Endothelial cell of umbilical vein (primary cell): ENCODE measurements at regions not wholly inside any gene's neighbourhood (a gene's known extent, or its start where the extent isn't known, plus 50 kb on each side); places are given as distances from the start of the nearest gene placed in this dataset.

Source experiments
- BruUV-seq: library from RNA; stranded (reverse); fragments of 400-500 nt; replicated peaks from 2 replicates; lab custom pipeline; 2021; lab: Mats Ljungman, UMichigan
- CTCF ChIA-PET: fragments of 300-600, 350-600 bp; sonication (Branson Sonifier 250); formaldehyde crosslinking; loops from one replicate; lab custom pipeline; 2021; ENCODE audit warnings: antibody characterized with exemption, inconsistent platforms; lab: Charles Lee
- POLR2A ChIA-PET: fragments of 300-600, 350-600 bp; sonication (Branson Sonifier 250); formaldehyde crosslinking; loops from one replicate; lab custom pipeline; 2021; ENCODE audit warnings: antibody characterized with exemption, inconsistent platforms; lab: Charles Lee
- DNase-seq: peaks from one replicate; pipeline ENCODE4 v3.0.0-alpha.2; 2011; ENCODE audit warnings: low read depth, low spot score
- FAIRE-seq: peaks from 2 replicates; lab custom pipeline; 2011; peaks lifted over from hg19 to GRCh38; lab: Jason Lieb, UNC
- H2AFZ ChIP-seq: 2 replicates; pipeline ENCODE4 v1.6.0; 2012; ENCODE audit warnings: low read depth, low read length, control low read depth, inconsistent platforms
- H3K27ac ChIP-seq: 2 replicates; pipeline ENCODE4 v1.5.1; 2011; ENCODE audit warnings: low read depth, mild to moderate bottlenecking, control low read depth, low read length, moderate library complexity; ENCODE audit not compliant: insufficient read depth
- H3K27me3 ChIP-seq, 2 experiments: 2 replicates each; pipeline versions ENCODE4 v1.6.0 to v1.6.1; 2011; ENCODE audit warnings: low read length in 2 of 2, mixed read lengths in 1 of 2; ENCODE audit not compliant: control insufficient read depth in 2 of 2, insufficient read depth in 2 of 2
- H3K36me3 ChIP-seq, 2 experiments: 2 replicates in 1 of 2; 3 replicates in 1 of 2; pipeline ENCODE4 v1.5.1; 2011; ENCODE audit warnings: low read length in 2 of 2, mild to moderate bottlenecking in 1 of 2, moderate library complexity in 1 of 2; ENCODE audit not compliant: control insufficient read depth in 2 of 2, insufficient read depth in 2 of 2; ENCODE audit errors: extremely low read depth in 1 of 2
- H3K4me1 ChIP-seq: 3 replicates; pipeline ENCODE4 v1.5.1; 2011; ENCODE audit warnings: mild to moderate bottlenecking, low read length; ENCODE audit not compliant: control insufficient read depth, insufficient read depth; ENCODE audit errors: extremely low read depth
- H3K4me2 ChIP-seq: 2 replicates; pipeline ENCODE4 v1.6.1; 2011; ENCODE audit warnings: low read length, control low read depth, mixed read lengths; ENCODE audit not compliant: insufficient read depth
- H3K4me3 ChIP-seq, 3 experiments: fragments of 200-600 bp in 1 of 3; sonication (generic), shearing (Covaris generic) in 1 of 3; replicated peaks in 1 of 3; 2 replicates each; pipeline ENCODE4 v1.5.1; 2011 to 2016; ENCODE audit warnings: control low read depth in 3 of 3, low read length in 3 of 3, mild to moderate bottlenecking in 2 of 3, inconsistent platforms in 1 of 3, low read depth in 1 of 3, moderate library complexity in 1 of 3; ENCODE audit not compliant: insufficient read depth in 1 of 3
- H3K79me2 ChIP-seq: 2 replicates; pipeline ENCODE4 v1.6.0; 2012; ENCODE audit warnings: low read length, inconsistent platforms; ENCODE audit not compliant: control insufficient read depth, insufficient read depth
- H3K9ac ChIP-seq: replicated peaks from 2 replicates; pipeline ENCODE3; 2011; ENCODE audit warnings: low read length, control low read depth; ENCODE audit not compliant: insufficient read depth; ENCODE audit errors: extremely low read depth
- H3K9me1 ChIP-seq: replicated peaks from 3 replicates; pipeline ENCODE4 v1.6.0; 2011; ENCODE audit warnings: mild to moderate bottlenecking, low read length; ENCODE audit not compliant: control insufficient read depth, insufficient read depth; ENCODE audit errors: extremely low read depth
- H3K9me3 ChIP-seq: replicated peaks from 2 replicates; pipeline ENCODE4 v1.5.1; 2012; ENCODE audit warnings: low read length, inconsistent platforms; ENCODE audit not compliant: control insufficient read depth, insufficient read depth
- H4K20me1 ChIP-seq: replicated peaks from 2 replicates; pipeline ENCODE3; 2011; ENCODE audit warnings: mild to moderate bottlenecking, low read length; ENCODE audit not compliant: control insufficient read depth, insufficient read depth; ENCODE audit errors: extremely low read depth
- CTCF ChIP-seq, 2 donors: IDR thresholded peaks; 1 replicate in 1 of 2; 2 replicates in 1 of 2; pipeline ENCODE4 v1.5.1; 2011; ENCODE audit warnings: low read length in 2 of 2, mild to moderate bottlenecking in 2 of 2, moderate library complexity in 2 of 2, control low read depth in 1 of 2, inconsistent platforms in 1 of 2, low read depth in 1 of 2; ENCODE audit not compliant: insufficient read depth in 1 of 2; ENCODE audit errors: extremely low read depth in 1 of 2
- EZH2 ChIP-seq: IDR thresholded peaks from 2 replicates; pipeline ENCODE4 v1.6.1; 2012; ENCODE audit warnings: borderline replicate concordance, low read depth, mild to moderate bottlenecking, moderate library complexity, low read length, inconsistent platforms; ENCODE audit not compliant: severe bottlenecking
- FOS ChIP-seq: IDR thresholded peaks from 2 replicates; pipeline ENCODE4 v1.6.1; 2011; ENCODE audit warnings: mild to moderate bottlenecking, low read length, moderate library complexity, borderline replicate concordance; ENCODE audit not compliant: insufficient read depth
- GATA2 ChIP-seq: IDR thresholded peaks from 2 replicates; pipeline ENCODE4 v1.7.0; 2011; ENCODE audit warnings: low read depth, mild to moderate bottlenecking, moderate library complexity, mixed read lengths, low read length; ENCODE audit not compliant: insufficient read length, insufficient read depth
- JUN ChIP-seq: IDR thresholded peaks from 2 replicates; pipeline ENCODE4 v1.6.1; 2011; ENCODE audit warnings: borderline replicate concordance, low read depth; ENCODE audit not compliant: insufficient read length, insufficient read depth
- MAX ChIP-seq: IDR thresholded peaks from 2 replicates; pipeline ENCODE4 v1.6.1; 2011; ENCODE audit not compliant: insufficient read depth, insufficient read length
- MYC ChIP-seq: IDR thresholded peaks from one replicate; pipeline ENCODE4 v1.6.1; 2011; ENCODE audit warnings: mild to moderate bottlenecking, low read depth, low read length
- POLR2A ChIP-seq: IDR thresholded peaks from 2 replicates; pipeline ENCODE4 v1.6.1; 2012; ENCODE audit warnings: low read depth, mild to moderate bottlenecking, control low read depth, low read length
- POLR2AphosphoS5 ChIP-seq: IDR thresholded peaks from 2 replicates; pipeline ENCODE4 v1.6.1; 2012; ENCODE audit warnings: low read depth, mild to moderate bottlenecking, control low read depth, low read length, moderate library complexity; ENCODE audit not compliant: insufficient read depth
- dilution Hi-C: fragments of 300-500 bp; cut with MboI; formaldehyde crosslinking; loops from one replicate; pipeline ENCODE4 v1.15.0; 2019; ENCODE audit warnings: low sequenced_read_pairs; ENCODE audit not compliant: extremely low pct_ligation_motif_present
- intact Hi-C: fragments of 100-400 bp; cut with micrococcal nuclease; formaldehyde crosslinking; loops from one replicate; pipeline ENCODE4 v1.10.0; 2022

GRCh38 chr1:209485751-209486150 lies 97.8 kb upstream of the CAMK1G start:
- no peak for DNase-seq
- Histone ChIP-seq H2AFZ (no peak overlapping the region), H3K36me3 (no peaks in the 10 kb centered on the region), H3K4me1 (no peaks in the 10 kb centered on the region), H3K27ac (no peak overlapping the region), H3K27me3 (no peaks in the 10 kb centered on the region), H3K4me3 (no peak overlapping the region), H3K4me2 (no peak overlapping the region), H3K79me2 (no peaks in the 10 kb centered on the region), H4K20me1 (no peaks in the 10 kb centered on the region), H3K9me1 (no peaks in the 10 kb centered on the region), H3K9ac (no peak overlapping the region), H3K9me3 (no peaks in the 10 kb centered on the region)
- POLR2A ChIA-PET: no interaction called here
- TF ChIP-seq CTCF (IDR thresholded peaks at IDR 0.05; ENCODE audit: extremely low read depth in 1 of 2, insufficient read depth in 1 of 2, low read depth in 1 of 2, low read length in 2 of 2) (no peak), FOS (no peak), MYC (no peak), GATA2 (no peak), POLR2A (no peak), POLR2AphosphoS5 (no peak), EZH2 (no peak), MAX (no peak), JUN (no peak)
- no peak for FAIRE-seq
- CTCF ChIA-PET: interaction anchor here (0.5 kb wide), 1 partner anchor 591 kb away, joined by 4 read pairs; no protein-coding TSS in a partner anchor
- intact Hi-C loops (no loop called here), dilution Hi-C loops (no loop called here)
- no TSS peak for BruUV-seq
